ENCODE measurements at regions not wholly inside any gene's neighbourhood (a gene's known extent, or its start where the extent isn't known, plus 50 kb on each side); places are given as distances from the start of the nearest gene placed in this dataset.

- H3K27me3 ChIP-seq, result no peaks in the 10 kb centered on the region
- H3K36me3 ChIP-seq, result no peaks in the 10 kb centered on the region
- intact Hi-C loops (cut with DNase I; ENCODE audit: low total_unique reads), result no loop called here
- no peak overlapping the region for H3K27ac ChIP-seq
- no peaks in the 10 kb centered on the region for H3K4me1 ChIP-seq
- DNase-seq (ENCODE audit: low spot score in 2 of 2), result no peak
- no peak overlapping the region for H3K4me3 ChIP-seq
- no peak for TF ChIP-seq POLR2AphosphoS5 (IDR thresholded peaks at IDR 0.05)
- TF ChIP-seq POLR2A (IDR thresholded peaks at IDR 0.05), result no peak
- TF ChIP-seq, protein P1, sequence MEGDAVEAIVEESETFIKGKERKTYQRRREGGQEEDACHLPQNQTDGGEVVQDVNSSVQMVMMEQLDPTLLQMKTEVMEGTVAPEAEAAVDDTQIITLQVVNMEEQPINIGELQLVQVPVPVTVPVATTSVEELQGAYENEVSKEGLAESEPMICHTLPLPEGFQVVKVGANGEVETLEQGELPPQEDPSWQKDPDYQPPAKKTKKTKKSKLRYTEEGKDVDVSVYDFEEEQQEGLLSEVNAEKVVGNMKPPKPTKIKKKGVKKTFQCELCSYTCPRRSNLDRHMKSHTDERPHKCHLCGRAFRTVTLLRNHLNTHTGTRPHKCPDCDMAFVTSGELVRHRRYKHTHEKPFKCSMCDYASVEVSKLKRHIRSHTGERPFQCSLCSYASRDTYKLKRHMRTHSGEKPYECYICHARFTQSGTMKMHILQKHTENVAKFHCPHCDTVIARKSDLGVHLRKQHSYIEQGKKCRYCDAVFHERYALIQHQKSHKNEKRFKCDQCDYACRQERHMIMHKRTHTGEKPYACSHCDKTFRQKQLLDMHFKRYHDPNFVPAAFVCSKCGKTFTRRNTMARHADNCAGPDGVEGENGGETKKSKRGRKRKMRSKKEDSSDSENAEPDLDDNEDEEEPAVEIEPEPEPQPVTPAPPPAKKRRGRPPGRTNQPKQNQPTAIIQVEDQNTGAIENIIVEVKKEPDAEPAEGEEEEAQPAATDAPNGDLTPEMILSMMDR (IDR thresholded peaks at IDR 0.05), result no peak
- peaks cover under 1 to 2% of the 10 kb centered on the region in 2 donors for H3K9me3 ChIP-seq
These were observed 181.3 kb downstream of the UXS1 start for GRCh38 chr2:106012591-106013347.

GRCh38 chr2:106012001-106012590, 182.0 kb downstream of the UXS1 start:
- intact Hi-C loops (cut with DNase I; ENCODE audit: low total_unique reads), result no loop called here
- H3K27ac ChIP-seq, result no peak overlapping the region
- peaks cover 7 to 9% of the 10 kb centered on the region in 2 donors for H3K9me3 ChIP-seq
- no peak overlapping the region for H3K4me3 ChIP-seq
- no peaks in the 10 kb centered on the region for H3K27me3 ChIP-seq
- no peaks in the 10 kb centered on the region for H3K4me1 ChIP-seq
- TF ChIP-seq, protein P1 (IDR thresholded peaks at IDR 0.05), result no peak
- TF ChIP-seq POLR2AphosphoS5 (IDR thresholded peaks at IDR 0.05) (no peak), POLR2A (IDR thresholded peaks at IDR 0.05) (no peak)
- no peak for DNase-seq (ENCODE audit: low spot score in 2 of 2)
- H3K36me3 ChIP-seq, result no peaks in the 10 kb centered on the region

DNA sequence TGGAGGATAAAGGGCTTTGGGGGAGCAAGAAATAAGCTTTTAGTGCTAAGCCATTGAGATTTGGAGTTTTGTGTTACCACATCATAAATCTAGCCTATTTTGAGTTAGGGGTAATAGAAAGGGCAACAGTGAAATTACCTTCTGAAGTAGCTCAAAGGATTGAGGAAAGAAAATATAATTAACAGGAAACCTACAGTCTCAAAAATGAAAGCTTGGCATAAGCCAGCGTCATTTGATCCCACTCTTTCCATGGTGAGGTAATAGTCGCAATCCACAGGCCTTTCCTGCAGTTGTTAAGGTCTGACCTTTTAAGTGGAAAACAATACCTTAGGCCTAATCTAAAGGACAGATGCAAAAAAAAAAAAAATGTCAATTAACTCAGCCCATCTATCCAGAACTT, 182.7 kb downstream of the UXS1 start:
- Histone ChIP-seq H3K27ac (no peak overlapping the region), H3K4me3 (no peak overlapping the region), H3K9me3 (peaks cover 11 to 12% of the 10 kb centered on the region in 2 donors), H3K27me3 (no peaks in the 10 kb centered on the region), H3K36me3 (no peaks in the 10 kb centered on the region), H3K4me1 (no peaks in the 10 kb centered on the region)
- TF ChIP-seq POLR2AphosphoS5 (IDR thresholded peaks at IDR 0.05), result no peak
- TF ChIP-seq, protein P1 (IDR thresholded peaks at IDR 0.05), result no peak
- intact Hi-C loops (cut with DNase I; ENCODE audit: low total_unique reads), result no loop called here
- DNase-seq (ENCODE audit: low spot score in 2 of 2), result no peak

- Histone ChIP-seq H3K4me1 (no peaks in the 10 kb centered on the region), H3K36me3 (no peaks in the 10 kb centered on the region), H3K27me3 (no peaks in the 10 kb centered on the region), H3K9me3 (peaks cover 16 to 17% of the 10 kb centered on the region in 2 donors), H3K4me3 (no peak overlapping the region), H3K27ac (no peak overlapping the region)
- no peak for DNase-seq (ENCODE audit: low spot score in 2 of 2)
- TF ChIP-seq, protein P1 (IDR thresholded peaks at IDR 0.05), result no peak
- TF ChIP-seq POLR2A (IDR thresholded peaks at IDR 0.05) (no peak), POLR2AphosphoS5 (IDR thresholded peaks at IDR 0.05) (no peak)
- intact Hi-C loops (cut with DNase I; ENCODE audit: low total_unique reads), result no loop called here
These were observed 183.2 kb downstream of the UXS1 start for GRCh38 chr2:106010818-106011355.

DNA sequence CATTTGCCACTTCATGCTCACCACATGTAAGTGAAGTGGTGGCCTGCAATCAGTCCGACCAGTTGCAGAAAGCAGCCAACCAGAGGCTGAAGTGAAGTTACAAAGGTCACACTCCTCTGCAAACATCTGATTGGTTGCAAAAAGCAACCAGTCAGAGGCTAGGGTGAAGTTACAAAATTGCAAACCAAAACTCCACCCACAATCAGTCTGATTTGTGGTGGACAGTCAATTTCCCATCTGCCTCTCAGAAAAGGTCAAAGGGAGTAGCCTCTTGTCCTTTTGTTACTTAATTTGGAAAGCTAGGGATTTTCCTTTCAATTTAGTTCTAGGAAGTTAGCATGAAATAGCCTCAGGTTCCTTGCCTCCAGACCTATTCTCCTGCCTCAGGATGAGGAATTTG, 185.0 kb downstream of the UXS1 start:
- no peaks in the 10 kb centered on the region for H3K4me1 ChIP-seq
- no peak for TF ChIP-seq POLR2A (IDR thresholded peaks at IDR 0.05)
- TF ChIP-seq, protein P1 (IDR thresholded peaks at IDR 0.05), result no peak
- TF ChIP-seq POLR2AphosphoS5 (IDR thresholded peaks at IDR 0.05), result no peak
- intact Hi-C loops (cut with DNase I; ENCODE audit: low total_unique reads), result no loop called here
- H3K27me3 ChIP-seq, result no peaks in the 10 kb centered on the region
- H3K9me3 ChIP-seq, result peaks cover 20 to 35% of the 10 kb centered on the region in 2 donors
- H3K4me3 ChIP-seq, result no peak overlapping the region
- no peak for DNase-seq (ENCODE audit: low spot score in 2 of 2)
- no peaks in the 10 kb centered on the region for H3K36me3 ChIP-seq
- no peak overlapping the region for H3K27ac ChIP-seq
